GM21723 (cell line): ENCODE measurements at regions not wholly inside any gene's neighbourhood (a gene's known extent, or its start where the extent isn't known, plus 50 kb on each side); places are given as distances from the start of the nearest gene placed in this dataset.

Experiments
- ATAC-seq: cut with Tn5 transposase; IDR thresholded peaks from one replicate; pipeline ENCODE4 v1.9.1; 2021; ENCODE audit warnings: mild to moderate bottlenecking, moderate library complexity; ENCODE audit not compliant: unreplicated experiment

DNA sequence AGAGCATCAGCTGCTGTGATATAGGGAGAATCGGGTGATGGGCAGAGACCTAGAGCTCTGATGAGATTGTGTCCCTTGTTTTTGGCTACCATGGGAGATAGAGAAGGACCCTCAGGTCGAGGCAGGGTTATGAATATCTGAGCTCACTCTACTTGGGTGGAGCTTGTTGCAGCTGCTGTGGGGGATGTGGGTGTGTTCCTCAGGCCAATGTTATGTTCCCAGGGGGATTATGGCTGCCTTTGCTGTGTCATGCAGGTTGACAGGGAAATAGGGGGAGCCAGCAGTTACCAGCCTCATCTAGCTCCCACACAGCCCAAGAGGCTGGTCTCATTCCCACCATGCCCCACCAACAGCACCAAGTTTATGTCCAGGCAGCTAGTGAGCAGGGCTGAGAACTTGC, 131.5 kb downstream of the TRIM42 start:
- no peak for ATAC-seq

- peak; percentile 97 for ATAC-seq
Measured at GRCh38 chr3:140816372-140817195, 125.1 kb upstream of the SLC25A36 start.

DNA sequence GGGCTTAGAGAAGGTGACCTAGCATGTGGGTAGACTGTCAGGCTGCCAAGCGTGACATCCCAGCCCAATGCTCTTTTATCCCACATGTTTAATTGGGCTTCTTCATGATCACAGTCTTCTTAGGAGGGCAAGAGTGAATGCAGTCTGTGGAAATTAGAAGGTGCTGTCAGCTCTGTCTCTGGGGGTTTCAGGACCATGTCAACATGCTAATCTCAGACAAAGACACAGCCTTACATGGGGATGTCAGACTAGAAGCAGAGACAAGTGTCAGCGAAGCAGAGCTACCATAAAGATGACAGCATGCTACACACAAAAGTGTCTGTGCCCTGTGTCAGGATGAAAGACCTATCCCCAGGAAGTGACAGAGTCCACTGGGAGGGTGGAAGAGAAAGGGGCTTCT, 120.1 kb upstream of the SLC25A36 start:
- no peak for ATAC-seq

- ATAC-seq: no peak
Measured at GRCh38 chr3:140822401-140823047, 119.1 kb upstream of the SLC25A36 start.

GRCh38 chr3:140823106-140823505, 118.5 kb upstream of the SLC25A36 start:
- no peak for ATAC-seq

DNA sequence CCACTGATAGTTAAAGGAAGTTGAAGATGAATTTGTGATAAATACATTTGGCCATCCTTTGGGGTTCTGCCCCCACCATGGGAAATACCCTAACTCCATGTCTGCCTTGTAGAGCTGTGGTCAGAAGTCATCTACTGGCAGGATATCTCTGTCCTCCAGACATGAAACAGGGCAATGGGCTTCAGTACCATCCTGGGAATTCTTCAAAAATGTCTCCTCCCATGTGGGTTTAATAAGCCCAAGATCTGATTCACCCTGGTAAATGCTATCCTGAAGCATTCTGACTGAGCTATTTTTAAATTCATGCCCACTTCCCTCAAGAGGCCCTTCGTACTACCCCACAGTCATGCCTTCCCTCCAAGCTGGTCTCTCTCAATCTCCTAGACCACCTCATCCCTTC, 113.7 kb upstream of the SLC25A36 start:
- ATAC-seq: no peak

- ATAC-seq: no peak
Measured at GRCh38 chr3:140828585-140828984, 113.1 kb upstream of the SLC25A36 start.

- ATAC-seq: no peak
Measured at GRCh38 chr3:140829796-140830195, 111.8 kb upstream of the SLC25A36 start.

- ATAC-seq: no peak
Measured at GRCh38 chr3:140830391-140830790, 111.2 kb upstream of the SLC25A36 start.

DNA sequence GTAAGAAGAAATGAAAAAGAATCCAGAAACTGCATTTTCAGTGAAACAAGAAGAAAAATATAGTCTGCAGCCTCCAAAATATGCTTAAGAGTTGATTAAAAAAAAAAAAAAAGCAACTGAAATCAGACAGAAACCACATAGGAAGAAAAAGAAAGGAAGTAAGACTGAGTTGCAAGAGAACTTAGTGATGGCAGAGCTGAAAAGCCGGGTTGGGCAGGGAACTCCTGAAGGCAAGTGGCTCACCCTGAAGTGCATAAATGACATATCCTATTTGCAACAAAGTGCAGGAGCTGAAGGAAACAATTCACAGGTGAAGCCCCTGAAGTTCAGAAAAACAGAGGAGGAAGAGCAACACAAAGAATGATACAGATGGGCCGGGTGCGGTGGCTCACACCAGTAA, 108.8 kb upstream of the SLC25A36 start:
- peak; percentile 78 for ATAC-seq

DNA sequence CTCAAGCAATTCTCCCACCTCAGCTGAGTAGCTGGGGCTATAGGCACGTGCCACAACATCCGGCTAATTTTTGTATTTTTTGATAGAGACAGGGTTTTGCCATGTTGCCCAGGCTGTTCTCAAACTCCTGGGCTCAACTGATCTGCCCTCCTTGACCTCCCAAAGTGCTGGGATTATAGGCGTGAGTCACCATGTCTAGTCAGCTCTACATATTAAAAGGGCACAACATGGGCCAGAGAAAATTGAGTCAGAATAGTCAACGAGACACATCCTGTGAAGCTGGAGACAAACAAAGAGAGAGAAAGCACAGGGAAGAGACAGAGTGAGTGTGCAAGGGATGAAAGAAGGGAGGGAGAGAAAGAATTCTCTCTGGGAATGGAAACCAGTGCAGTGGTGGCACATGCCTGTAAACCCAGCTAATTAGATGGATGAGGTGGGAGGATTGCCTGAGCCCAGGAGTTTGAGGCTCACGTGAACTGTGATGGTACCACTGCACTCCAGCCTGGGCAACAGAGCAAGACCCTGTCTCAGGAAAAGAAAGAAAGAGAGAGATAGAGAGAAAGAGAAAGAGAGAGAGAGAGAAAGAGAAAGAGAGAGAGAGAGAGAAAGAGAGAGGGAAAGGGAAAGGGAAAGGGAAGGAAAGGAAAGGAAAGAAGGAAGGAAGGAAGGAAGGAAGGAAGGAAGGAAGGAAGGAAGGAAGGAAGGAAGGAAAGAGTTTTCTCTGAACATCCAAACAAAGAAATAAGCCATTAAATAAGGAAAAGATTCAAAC, 107.2 kb upstream of the SLC25A36 start:
- ATAC-seq: no peak

- peak; percentile 95 for ATAC-seq
Measured at GRCh38 chr3:140842984-140843649, 98.5 kb upstream of the SLC25A36 start.

GRCh38 chr3:140843656-140844055, 98.0 kb upstream of the SLC25A36 start:
- ATAC-seq: peak; percentile 6

DNA sequence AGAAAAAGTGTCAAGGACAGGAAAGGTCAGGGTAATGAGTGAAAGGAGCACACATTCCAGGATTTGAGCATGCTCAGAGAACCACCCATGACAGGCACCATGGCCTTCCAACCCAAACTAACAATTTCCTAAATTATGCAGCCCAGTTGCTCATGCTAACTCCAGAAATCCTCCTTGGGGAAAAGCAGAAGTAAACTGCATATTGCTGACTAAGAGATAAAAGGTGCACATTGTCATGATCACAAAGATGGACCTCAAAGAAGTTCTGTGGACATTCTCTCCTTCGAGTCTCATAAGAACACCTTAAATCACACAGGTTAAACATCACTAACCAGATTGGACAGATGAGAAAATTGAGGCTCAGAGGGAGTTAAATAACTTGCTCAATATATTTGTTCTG, 97.6 kb upstream of the SLC25A36 start:
- no peak for ATAC-seq

DNA sequence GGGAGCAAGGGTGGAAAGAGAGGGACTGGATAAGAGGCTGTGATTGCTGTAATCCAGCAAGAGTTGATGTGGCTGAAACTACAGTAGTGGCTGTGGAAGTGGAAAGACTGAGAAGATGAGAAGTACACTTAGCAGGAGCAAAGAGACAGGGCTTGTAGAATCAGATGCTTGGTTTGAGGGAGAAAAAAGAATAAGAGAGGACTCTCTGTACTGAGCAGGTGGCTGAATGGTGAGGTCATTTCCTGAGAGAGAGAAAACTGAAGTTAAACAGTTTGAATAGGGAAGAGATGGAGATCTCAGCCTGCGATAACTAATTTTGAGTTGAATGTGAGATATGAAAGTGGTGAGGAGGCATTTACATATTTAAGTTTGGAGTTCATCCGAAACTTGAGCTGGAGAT, 95.8 kb upstream of the SLC25A36 start:
- ATAC-seq: peak; percentile 54

- no peak for ATAC-seq
Measured at GRCh38 chr3:140848666-140849065, 93.0 kb upstream of the SLC25A36 start.

- no peak for ATAC-seq
Measured at GRCh38 chr3:140850210-140850955, 91.3 kb upstream of the SLC25A36 start.

DNA sequence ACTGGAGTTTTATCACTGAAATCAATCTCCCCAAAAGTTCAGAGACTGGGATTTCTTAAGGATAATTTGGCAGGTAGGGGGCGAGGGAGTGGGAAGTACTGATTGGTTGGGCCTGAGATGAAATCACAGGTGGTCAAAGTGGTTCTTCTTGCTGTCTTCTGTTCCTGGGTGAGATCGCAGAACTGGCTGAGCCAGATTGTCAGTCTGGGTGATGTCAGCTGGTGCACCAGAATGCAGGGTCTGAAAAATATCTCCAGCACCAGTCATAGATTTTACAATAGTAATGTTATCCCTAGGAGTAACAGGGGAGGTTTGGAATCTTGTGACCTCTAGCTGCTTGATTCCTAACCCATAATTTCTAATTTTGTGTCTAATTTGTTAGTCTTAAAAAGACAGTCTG, 86.7 kb upstream of the SLC25A36 start:
- ATAC-seq: no peak

- no peak for ATAC-seq
Measured at GRCh38 chr3:140856905-140857304, 84.7 kb upstream of the SLC25A36 start.

DNA sequence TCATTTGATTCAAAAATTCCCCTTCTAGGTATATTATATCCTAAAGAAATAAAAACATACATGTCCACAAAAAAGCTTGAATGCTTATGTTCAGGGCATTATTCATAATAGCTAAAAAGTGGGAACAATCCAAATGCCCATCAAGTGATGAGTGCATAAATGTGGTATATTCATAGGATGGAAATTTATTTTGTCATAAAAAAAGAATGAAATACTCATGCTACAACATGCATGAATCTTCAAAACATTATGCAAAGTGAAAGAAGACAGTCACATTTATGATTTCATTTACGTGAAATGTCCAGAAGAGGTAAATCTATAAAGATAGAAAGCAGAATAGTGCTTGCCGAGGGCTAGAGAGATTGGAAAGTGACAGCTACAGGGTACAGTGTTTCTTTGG, 83.6 kb upstream of the SLC25A36 start:
- ATAC-seq: no peak
